Islet of Langerhans (tissue), 1 donor: ENCODE measurements at regions not wholly inside any gene's neighbourhood (a gene's known extent, or its start where the extent isn't known, plus 50 kb on each side); places are given as distances from the start of the nearest gene placed in this dataset.
"Not testable (repeated sequence)": the region's sequence is repeated elsewhere in the genome, so short reads cannot be mapped to it uniquely, and the experiment has no call there.

Source experiments
- FAIRE-seq: peaks from one replicate; lab custom pipeline; 2011; peaks lifted over from hg19 to GRCh38; lab: Jason Lieb, UNC

- FAIRE-seq, result no peak
Observed at GRCh38 chr2:57602733-57603132, 443.9 kb upstream of the VRK2 start.

GRCh38 chr2:57614988-57615387, 431.6 kb upstream of the VRK2 start:
- no peak for FAIRE-seq

GRCh38 chr2:57615855-57616556, 430.6 kb upstream of the VRK2 start:
- FAIRE-seq, result no peak

GRCh38 chr2:57617318-57617717, 429.3 kb upstream of the VRK2 start:
- FAIRE-seq, result no peak

GRCh38 chr2:57621122-57621663, 425.4 kb upstream of the VRK2 start:
- peak; percentile 53 for FAIRE-seq

- FAIRE-seq, result no peak
Observed at GRCh38 chr2:57622009-57622408, 424.6 kb upstream of the VRK2 start.

- FAIRE-seq, result no peak
Observed at GRCh38 chr2:57656198-57656597, 390.4 kb upstream of the VRK2 start.

- FAIRE-seq, result no peak
Observed at GRCh38 chr2:57669570-57669969, 377.0 kb upstream of the VRK2 start.

- no peak for FAIRE-seq
Observed at GRCh38 chr2:57674025-57674424, 372.6 kb upstream of the VRK2 start.

GRCh38 chr2:57674743-57675142, 371.9 kb upstream of the VRK2 start:
- no peak for FAIRE-seq

GRCh38 chr2:57677296-57677695, 369.3 kb upstream of the VRK2 start:
- FAIRE-seq, result no peak

GRCh38 chr2:57681650-57682049, 365.0 kb upstream of the VRK2 start:
- no peak for FAIRE-seq

- no peak for FAIRE-seq
Observed at GRCh38 chr2:57685032-57685431, 361.6 kb upstream of the VRK2 start.

GRCh38 chr2:57692395-57692794, 354.2 kb upstream of the VRK2 start:
- no peak for FAIRE-seq

GRCh38 chr2:57693177-57693576, 353.4 kb upstream of the VRK2 start:
- FAIRE-seq, result no peak

- no peak for FAIRE-seq
Observed at GRCh38 chr2:57693965-57694364, 352.6 kb upstream of the VRK2 start.

- no peak for FAIRE-seq
Observed at GRCh38 chr2:57696016-57696415, 350.6 kb upstream of the VRK2 start.

GRCh38 chr2:57698392-57698791, 348.2 kb upstream of the VRK2 start:
- FAIRE-seq, result no peak

- no peak for FAIRE-seq
Observed at GRCh38 chr2:57698935-57699449, 347.6 kb upstream of the VRK2 start.

- FAIRE-seq, result no peak
Observed at GRCh38 chr2:57701391-57701791, 345.2 kb upstream of the VRK2 start.

GRCh38 chr2:57703407-57703806, 343.2 kb upstream of the VRK2 start:
- no peak for FAIRE-seq

- not testable (repeated sequence) for FAIRE-seq
Observed at GRCh38 chr2:57707794-57708193, 338.8 kb upstream of the VRK2 start.

- FAIRE-seq, result no peak
Observed at GRCh38 chr2:57711991-57712390, 334.6 kb upstream of the VRK2 start.
